Stimulated activated CD8-positive, alpha-beta memory T cell treated with anti-CD3 and anti-CD28 coated beads, Interleukin-7, amount 100 ng/mL, for 48 hours (primary cell): ENCODE measurements at regions not wholly inside any gene's neighbourhood (a gene's known extent, or its start where the extent isn't known, plus 50 kb on each side); places are given as distances from the start of the nearest gene placed in this dataset.

Source experiments
- DNase-seq, 2 donors: peaks; one replicate each; pipeline ENCODE4 v3.0.0-alpha.2; 2020; ENCODE audit warnings: low read depth in 1 of 2; ENCODE audit errors: extremely low read depth in 1 of 2

DNA sequence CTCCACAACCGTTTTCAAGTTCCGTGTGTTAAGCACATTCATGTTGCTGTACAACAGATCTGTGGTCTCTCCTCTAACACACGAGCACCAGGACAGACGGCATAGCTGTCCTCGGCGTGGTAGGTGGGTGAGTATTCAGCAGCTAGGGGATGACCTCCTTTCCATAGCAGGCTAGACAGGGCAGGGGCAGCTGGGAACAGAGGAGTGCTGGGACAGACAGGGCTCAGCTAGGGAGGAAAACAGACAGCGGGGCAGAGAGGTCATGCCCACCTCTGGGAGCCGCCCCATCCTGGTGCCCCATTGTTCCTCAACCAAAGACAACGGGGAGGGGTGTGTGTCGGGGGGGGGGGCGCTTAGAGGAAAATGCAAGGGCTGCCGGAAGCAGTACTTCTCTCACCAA lies 271.5 kb upstream of the FOXQ1 start:
- no peak for DNase-seq

DNA sequence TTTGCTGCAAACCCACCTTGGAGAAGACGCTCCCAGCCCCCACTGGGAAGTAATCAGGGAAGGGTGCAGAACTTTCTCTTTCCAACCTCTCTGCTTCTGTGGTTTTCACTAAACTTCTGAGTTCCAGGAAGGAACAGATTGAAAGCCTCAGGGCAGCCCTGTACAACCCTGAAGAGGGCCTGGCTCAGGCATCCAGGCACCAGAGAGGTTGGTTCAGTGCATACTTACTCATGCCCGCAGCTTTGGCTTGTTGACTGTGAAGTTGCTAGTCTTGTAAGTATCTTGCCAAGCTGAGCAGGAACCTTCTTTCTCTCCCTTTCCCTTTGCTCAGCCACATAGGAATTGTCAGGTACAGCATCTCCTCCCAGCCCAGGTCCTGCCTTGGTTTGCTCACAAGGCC lies 272.2 kb upstream of the FOXQ1 start:
- DNase-seq = no peak

DNA sequence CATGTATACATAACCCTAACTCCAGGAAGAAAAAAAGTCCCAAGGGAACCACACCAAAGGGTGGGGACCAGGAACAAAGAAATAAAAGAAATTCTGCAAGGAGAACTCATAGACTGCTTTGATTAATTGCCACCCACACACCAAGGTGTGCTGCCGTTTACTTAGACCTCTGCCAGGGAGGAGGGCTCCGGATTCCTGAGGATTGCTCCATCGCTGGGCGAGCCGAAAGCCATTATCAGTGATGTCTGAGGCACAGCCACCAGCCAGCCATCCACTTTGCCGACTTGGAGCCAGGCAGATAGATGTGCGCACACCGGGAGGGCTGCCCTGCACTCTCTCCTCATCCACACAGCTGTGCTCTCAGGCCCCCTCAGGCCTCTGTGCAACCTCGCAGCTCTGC lies 272.7 kb upstream of the FOXQ1 start:
- no peak for DNase-seq

DNA sequence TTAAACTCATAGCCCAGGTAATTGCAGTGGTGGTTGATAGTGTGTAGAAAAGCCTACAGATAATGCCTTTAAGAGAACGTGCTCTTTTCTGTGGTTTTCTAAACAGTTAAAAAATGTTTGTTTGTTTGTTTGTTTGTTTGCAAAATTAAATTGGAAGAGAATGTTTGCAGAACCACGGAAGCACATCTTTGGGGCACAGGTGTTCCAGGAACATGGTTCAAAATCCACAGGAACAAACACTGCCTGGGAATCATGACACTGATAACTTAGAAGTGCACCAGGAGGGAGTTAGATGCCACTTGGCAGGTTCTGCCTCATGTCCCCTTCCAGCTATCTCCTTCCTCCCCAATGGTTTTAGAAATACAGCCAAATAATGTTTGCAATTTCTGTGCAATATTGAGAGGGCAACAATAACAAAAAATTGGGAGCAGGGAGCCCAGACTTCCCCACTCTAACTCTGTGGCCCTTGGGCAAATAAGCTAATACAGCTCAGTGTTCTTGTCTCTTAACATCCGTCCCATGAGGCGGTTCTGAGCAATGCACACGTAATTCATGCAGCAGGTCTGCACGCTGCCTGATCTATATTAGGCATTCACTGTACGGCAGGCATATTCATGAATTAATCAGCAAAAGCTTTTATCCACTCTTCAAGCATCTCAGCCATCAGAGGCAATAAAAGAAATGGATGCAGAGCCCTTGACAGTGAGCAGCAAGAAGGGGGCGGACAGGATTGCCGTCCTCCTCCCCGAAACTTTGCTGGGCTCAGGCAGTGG lies 274.3 kb upstream of the FOXQ1 start:
- no peak for DNase-seq

DNA sequence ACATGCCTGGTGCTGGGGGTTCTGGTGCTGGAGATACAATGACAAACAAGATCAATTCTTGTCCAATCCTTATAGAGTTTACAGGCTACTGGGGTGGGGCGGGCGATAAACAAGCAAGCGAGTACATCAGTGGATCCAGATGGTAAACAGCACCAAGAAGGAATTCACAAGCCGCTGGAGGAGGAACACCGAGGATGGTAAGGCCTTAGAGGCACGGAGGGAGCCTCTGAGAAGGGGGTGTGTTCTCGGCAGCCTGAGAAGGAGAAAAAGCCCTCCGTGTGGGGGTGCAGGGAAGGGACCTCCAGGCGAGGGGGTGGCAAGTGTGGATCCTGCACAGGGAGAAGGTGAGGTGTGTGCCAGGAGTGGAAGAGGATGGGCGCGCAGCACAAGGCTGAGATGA lies 276.5 kb upstream of the FOXQ1 start:
- DNase-seq = no peak

DNA sequence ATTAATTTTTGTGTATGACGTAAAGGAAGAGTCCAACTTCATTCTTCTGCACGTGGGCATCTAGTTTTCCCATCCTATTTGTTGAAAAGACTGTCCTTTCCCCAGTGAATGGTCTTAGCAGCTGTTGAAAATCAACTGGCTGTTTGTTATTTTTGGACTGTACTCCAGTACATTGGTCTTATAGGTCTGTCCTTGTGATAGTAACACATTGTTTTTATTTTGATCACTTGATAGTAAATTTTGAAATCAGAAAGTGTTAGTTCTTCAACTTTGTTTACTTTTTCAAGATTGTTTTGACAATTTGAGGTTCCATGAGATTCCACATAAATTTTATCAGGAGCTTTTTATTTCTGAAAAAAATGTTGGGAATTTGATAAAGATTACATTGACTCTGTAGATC lies 280.2 kb upstream of the FOXQ1 start:
- no peak for DNase-seq

DNA sequence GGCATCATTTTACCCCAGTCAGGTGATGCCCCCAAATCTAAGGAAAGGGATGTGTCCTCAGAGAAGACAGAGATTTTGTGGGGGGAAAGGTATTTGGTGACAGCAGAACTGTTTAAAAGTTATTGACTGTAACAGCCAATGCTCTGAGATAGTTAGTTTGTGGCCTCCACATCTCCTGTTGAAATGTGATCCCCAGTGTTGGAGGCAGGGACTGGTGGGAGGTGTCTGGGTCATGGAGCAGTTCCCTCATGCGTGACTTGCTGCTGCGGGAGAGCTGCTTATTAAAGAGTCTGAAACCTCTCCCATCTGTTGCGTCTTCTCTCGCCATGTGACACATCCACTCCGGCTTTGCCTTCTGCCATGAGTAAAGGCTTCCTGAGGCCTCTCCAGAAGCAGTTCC lies 282.8 kb upstream of the FOXQ1 start:
- DNase-seq = no peak

DNA sequence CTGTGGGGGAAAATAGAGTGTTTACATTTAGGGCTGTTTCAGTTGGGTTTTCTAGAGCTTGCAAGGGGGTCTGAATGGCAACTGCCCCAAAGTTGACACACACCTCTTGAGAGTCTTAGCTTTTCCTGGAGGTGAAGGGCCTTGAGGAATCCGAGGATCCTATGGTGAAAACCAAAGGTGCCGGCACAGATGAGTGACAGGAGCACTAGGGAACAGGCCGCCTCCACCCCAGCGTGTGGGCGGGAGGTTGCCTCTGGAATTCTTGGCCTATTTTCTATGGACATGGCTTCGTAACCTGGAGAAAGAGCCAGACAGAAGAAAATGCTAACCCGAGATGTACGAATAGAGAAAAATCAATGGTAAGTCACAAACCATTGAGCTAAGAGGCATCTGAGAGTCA lies 283.2 kb upstream of the FOXQ1 start:
- DNase-seq = no peak

DNA sequence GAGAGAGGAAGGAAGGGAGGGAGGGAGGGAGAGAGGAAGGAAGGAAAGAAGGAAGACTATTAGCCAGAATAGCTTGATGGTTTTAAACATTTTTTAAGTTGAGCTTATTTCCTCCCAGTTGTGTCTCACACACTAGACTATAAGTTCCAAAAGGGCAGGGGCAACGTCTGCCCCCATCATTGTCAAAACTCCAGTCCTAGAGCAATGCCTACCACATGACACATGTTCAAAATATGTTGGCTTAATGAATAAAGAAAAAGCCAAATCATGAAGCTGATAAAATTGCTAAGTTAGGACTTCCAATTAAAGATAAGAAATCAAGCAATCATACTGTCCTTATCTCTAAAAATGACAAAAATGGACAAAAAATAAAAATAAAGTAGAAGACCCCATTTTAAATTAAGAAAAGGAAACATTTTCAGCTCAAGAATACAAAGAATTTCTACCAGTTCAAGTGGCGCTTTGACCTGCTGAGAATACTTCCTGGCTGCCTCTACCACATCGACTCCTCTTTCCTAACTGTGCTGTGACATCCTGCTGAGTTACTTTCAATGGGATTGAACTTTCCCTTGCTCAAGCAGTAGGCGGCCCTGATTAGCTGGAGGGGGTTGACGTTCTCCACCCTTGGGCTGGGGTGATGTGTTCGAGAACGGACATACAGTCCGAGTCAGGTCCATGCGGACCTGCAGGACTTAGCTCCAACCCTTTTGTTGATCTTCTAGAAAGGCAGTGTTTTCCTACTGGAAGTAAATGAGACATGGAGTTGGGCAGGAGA lies 283.9 kb upstream of the FOXQ1 start:
- no peak for DNase-seq

DNA sequence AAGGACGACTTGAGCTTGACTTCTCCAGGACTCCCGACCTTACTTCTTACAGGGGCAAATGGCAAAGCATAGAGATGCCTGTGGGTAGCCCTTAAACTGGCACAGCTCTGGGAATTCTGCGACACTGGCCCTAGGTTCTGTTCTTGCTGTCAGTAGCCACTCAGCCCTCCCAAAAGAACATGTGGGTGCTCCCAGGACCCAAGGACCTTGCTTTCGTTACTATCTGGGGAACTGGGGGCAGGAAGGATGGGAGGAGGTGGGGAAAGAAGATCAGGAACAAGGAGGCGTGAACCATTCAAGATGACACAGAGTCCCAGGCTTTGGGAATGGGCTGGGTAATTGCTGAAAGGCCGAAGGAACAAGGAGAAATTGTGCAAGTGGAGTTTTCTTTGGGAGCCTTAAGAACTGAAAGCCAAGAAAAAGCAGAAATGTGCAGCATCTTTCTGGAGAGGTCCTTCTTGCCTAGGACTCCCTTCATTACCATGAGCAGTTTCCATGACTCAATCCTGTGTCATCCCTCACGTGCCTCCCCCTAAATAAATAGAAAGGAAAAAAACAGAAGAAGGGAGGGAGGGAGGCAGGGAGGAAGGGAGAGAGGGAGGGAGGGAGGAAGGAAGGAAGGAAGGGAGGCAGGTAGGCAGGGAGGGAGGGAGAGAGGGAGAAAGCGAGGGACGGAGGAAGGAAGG lies 284.6 kb upstream of the FOXQ1 start:
- no peak for DNase-seq

DNA sequence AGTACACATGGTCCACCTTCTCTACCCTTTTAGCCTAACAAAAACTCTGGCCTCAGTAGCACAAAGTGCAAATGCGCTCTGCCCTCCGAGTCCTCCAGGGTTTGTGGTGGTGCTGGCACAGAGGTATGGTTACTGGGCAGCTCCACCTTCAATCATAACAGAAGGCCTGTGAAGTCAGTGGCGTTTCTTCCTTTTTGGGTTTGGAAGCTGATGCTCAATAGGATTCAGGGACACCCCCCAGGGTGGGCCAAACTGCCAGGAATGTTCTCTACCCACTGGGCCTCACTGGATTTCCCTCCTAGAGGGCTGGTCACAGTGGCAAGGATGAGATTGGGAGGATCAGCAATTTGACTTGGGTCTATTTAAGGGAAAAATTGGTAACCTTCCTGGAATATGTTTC lies 286.1 kb upstream of the FOXQ1 start:
- no peak for DNase-seq

DNA sequence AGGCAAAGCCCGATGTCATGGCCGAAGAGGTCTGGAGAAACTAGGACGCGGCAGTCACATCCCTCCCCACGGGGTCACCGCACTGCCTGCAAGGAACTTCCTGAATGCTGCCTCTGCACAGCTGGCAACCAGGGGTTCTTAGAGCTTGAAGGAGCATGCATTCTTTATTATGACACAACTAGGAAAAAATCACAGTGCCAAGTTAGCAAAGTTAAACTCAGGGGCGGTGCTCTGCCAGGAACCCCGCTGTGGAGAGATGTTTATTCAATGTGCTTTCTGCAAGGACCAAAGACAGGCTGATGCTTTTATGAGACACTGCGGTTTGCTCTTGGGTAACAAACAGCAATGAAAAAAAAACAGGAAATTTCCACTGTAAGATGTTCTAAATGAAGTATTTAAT lies 287.3 kb upstream of the FOXQ1 start:
- no peak for DNase-seq

DNA sequence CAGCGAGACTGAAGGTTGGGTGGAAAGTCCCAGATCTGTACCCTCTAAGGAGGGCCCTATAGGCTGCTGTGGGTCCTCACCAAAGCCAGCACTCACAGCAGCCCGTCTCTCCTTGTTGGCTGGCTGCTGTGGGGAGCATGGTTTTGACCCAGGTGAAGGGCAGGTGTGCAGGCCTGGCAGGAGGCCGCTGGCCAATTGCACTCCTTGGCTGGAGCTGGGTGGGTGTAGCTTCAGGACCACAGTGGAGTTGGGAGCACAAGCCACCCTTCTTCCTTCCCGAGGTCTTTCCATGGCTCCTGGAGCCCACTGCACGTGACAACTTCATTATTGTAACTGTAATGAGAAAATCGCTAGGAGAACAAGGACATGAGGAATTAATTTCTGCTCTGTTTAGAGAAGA lies 287.7 kb upstream of the FOXQ1 start:
- no peak for DNase-seq

DNA sequence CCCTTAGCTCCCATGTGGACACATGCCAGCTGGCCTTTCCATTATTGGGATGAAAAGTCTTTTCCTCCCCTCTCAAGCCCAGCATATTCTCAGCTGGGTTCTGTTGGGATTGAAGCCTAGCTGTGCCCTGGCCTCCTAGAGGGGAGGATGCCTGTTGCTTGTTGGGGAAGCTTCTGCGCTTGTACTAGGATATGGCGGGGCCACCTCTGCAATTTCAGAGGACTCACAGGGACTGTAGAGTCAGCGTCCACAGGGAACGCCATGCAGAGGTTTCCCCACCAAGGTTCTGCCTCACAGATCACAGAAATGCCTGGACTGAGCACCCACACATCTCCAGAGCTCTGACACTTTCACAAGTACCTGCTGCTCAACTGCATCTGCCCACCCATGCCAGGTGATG lies 288.7 kb upstream of the FOXQ1 start:
- DNase-seq = no peak

DNA sequence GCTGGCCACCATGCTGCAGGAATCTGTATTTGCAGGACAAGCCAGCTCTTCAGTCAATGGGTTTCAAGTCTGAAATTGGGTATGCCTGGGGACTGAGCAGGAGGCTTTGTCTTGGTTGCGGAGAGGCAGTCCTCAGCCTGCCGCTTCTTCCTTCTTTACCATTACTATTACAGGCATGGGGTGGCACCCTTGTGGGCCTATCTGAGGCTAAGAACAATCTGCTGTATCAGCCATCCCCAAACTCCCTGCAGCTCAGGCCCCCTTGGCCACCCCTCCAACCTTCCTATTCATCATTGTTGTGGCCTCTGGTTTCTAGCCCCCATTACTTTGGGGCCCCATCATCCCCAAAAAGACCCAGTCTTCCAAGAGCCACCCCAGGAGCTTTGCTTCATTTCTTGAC lies 289.2 kb upstream of the FOXQ1 start:
- DNase-seq = no peak

DNA sequence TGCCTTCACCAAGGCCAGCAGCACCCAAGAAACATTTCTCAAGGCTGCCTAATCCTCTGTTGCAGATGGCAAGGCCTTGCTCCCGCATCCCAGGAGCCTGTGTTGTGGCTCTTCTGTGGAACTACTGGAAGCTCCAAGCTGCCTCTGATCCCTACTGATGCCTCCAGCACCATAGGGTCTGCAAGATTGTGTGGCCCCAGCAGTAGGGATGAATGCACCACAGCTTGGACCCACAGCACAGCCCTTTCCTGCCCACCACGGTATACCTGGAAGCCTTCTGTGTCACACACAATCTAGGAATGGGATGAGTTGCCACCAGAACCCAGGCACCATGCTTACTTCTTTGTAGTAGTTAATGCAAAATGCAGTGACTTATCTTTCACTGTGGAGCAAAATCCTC lies 291.1 kb upstream of the FOXQ1 start:
- no peak for DNase-seq

DNA sequence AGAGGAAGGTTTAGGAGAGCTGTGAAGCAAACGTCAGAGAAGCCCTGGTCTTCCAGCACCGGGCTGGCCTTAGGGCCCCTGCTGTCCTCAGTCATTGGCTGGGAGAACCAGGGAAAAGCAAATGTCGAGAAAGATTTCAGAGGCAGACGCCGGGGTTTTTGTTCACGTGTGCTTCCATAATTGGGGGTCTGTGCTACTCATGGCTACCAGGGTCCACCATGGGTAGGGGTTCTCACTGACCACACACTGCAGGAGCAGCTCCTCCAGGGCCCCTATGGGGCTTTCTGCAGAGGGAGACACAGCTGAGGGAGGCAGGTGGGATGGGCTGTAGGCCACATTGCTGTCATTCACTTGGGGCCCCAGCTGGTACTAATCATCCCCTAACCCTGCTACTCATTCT lies 291.8 kb upstream of the FOXQ1 start:
- DNase-seq = no peak

DNA sequence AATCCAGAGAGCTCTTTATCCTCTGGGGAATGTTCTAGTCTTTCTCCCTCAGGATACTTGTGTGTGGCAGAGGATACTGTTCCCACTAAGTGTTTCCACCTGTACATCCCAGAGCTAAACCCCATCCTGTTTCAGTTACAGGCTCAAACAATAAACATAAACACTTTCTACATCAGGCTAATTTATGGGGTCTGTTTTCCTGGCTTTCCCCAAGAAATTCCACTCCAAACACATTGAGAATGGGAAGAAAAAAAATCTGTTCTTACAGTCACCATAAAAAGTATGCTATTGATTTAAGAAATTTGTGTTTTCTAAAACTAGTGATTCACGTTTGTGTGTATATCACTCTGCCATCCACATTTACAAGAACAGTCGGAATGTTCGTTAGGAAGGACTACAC lies 293.9 kb upstream of the FOXQ1 start:
- no peak for DNase-seq

DNA sequence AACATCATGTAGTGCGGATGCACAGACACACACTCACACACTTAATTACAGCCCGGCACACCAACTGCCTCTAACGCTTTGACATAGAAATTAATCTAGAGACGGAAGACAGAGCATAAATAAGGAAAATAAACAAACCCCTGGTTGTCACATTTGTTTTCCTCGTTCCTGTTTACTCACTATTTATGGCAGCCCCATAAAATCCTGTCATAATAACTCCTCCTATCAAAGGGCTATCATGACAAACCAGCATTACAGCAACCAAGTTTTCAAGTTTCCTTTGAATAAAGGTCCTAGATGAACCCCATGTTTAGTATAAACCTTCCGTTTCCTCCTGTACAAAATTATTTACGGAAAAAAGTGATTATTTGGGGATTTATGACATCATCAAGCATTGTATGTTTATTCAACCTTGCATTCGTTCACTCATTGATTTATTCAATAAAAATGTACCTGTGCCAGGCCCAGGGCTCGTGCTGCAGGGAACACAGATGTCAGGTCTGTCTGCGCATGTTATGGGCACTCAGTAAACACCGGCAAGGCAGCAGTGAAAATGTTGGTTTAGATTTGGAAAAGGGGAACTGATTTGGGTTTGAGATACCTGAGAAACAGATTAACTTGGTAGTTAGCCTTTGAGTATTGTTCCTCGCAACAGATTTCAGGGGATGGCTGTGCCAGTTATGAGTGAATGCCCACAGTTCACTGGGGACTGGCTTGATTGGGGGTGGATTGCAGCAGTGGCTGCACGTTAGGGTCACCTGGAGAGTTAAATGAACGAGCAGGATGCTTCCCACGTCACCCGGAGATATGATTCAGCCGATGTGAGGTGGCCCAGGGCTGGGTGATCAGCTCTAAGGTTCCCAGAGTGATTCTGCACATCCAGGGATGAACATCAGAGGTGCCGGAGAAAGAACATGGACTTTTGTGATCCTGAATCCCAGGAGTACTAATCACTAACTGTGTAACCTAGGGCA lies 295.3 kb upstream of the FOXQ1 start:
- no peak for DNase-seq

DNA sequence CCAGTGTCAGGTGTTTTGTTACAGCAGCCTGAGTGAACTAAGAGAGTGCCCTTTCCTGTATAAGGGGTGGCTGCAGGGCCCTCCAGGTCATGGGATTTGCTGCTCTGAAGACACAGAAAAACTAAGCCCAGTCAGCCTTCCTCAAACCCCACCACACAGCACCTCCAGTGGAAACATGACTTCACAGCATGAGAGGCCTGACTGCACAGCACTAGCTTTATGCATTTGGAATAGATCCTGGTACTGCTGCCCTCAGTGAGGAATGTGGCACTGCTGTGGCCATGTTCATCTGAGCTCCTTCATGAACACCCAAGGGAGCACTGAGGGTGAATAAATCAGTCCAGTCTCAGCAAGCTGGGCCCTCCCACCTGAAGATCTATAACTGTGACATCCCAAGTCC lies 296.1 kb upstream of the FOXQ1 start:
- DNase-seq = no peak

DNA sequence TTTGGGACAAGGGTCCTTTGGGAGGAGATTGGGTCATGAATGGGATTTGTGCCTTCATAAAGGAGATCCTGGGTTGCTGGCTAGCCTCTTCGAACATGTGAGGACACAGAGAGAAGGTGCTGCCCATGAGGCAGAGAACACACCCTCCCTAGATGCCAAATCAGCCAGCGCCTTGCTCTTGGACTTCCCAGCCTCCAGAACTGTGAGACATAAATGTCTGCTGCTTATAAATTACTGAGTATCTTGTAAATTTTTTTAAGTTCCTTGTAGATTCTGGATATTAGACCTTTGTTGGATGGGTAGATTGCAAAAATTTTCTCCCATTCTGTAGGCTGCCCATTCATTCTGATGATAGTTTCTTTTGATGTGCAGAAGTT lies 297.5 kb upstream of the FOXQ1 start:
- no peak for DNase-seq
